ENCODE measurements at regions not wholly inside any gene's neighbourhood (a gene's known extent, or its start where the extent isn't known, plus 50 kb on each side); places are given as distances from the start of the nearest gene placed in this dataset.

- TF ChIP-seq CTCF (conservative IDR thresholded peaks at IDR 0.05): no peak
- H3K27ac ChIP-seq: no peak overlapping the region
Observed at GRCh38 chr16:79970551-79971236, 370.2 kb upstream of the MAF start.

- TF ChIP-seq CTCF (conservative IDR thresholded peaks at IDR 0.05): no peak
- no peak overlapping the region for H3K27ac ChIP-seq
Observed at GRCh38 chr16:79970087-79970486, 369.6 kb upstream of the MAF start.

DNA sequence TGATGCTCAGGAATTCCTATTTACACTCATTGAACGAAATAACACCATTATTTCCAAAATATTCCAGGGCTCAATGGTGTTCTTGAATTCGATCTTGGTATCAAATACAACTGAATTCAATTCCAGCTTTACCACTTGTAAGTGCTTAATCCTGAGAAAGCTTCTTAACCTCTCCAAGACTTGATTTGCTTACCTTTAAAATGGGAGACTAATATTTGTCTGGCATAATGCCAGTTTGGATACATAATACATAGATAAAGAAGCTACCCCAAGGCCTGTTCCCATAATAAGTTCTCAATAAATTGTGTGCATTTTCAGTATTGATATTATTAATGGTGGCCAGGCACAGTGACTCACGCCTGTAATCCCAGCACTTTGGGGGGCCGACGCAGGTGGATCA, 368.9 kb upstream of the MAF start:
- H3K27ac ChIP-seq: no peak overlapping the region
- TF ChIP-seq CTCF (conservative IDR thresholded peaks at IDR 0.05): no peak

GRCh38 chr16:79966226-79966625, 365.7 kb upstream of the MAF start:
- H3K27ac ChIP-seq: no peak overlapping the region
- TF ChIP-seq CTCF (conservative IDR thresholded peaks at IDR 0.05): no peak

DNA sequence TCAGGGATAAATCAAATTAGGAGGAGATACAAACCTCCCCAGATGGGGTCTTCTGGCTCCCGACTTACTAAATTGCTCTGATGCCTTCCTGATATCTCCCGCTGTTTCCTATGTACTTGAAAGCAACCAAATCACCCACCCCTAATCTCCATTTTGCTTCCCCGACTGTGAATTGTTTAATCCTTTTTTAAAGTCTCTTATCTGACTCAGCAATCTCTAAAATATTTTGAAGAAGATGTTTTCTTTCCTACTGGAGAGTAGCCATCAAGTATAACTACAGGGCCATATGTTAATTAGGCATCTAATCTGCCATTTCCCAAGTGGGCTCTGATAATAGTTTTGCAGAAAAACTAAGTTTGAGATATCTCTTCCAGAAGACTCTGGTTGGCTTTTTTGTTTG, 365.2 kb upstream of the MAF start:
- no peak overlapping the region for H3K27ac ChIP-seq
- TF ChIP-seq CTCF (conservative IDR thresholded peaks at IDR 0.05): no peak

DNA sequence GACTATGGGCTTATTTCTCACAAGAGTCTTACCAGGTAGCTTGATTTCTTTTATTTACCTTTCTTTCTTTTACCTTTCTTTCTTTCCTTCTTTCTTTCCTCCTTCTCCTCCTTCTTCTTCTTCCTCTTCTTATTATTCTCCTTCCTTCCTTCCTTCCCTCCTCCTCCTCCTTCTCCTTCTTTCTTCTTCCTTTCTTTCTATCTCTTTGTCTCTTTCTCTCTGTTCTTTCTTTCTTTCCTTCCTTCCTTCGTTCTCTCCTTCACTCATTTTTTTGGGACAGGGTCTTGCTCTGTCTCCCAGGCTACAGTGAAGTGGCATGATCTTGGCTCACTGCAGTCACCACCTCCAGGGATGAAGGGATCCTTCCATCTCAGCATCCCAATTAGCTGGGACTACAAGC, 363.6 kb upstream of the MAF start:
- H3K27ac ChIP-seq: no peak overlapping the region
- no peak for TF ChIP-seq CTCF (conservative IDR thresholded peaks at IDR 0.05)

DNA sequence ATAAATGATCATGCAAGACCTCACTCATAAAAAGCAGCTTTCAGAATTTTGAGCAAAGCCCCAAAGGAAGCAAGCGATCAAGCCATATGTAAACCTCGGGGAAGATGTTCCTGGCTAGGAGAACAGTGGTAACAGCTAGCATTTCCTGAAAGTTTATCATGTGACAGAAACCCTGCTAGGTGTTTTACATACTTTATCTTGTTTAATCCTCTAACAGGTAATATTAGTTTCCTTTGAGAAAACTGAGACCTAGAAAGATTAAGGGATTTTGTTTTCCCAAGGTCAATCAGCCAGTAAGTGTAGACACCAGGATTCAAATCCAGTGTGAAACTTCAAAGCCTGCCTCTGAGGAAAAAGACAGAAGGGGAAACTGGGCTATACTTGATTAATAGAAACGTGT, 362.4 kb upstream of the MAF start:
- no peak overlapping the region for H3K27ac ChIP-seq
- TF ChIP-seq CTCF (conservative IDR thresholded peaks at IDR 0.05): no peak
